ENCODE measurements at regions not wholly inside any gene's neighbourhood (a gene's known extent, or its start where the extent isn't known, plus 50 kb on each side); places are given as distances from the start of the nearest gene placed in this dataset.

DNA sequence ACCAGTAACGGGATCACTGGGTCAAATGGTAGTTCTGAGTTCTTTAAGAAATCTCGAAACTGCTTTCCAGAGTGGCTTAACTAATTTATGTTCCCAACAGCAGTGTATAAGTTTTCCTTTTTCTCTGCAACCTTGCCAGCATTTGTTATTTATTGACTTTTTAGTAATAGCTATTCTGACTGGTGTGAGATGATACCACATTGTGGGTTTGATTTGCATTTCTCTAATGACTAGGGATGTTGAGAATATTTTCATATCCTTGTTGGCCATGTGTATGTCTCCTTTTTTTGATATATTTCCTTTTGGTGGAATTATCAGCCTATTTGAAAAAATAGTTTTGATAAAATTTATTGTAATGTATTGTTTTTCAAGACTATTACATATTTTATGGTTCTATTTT, 701.2 kb upstream of the FBXO33 start:
- TF ChIP-seq CTCF (IDR thresholded peaks at IDR 0.05) = no peak
- TF ChIP-seq ZFX (IDR thresholded peaks at IDR 0.05; ENCODE audit: borderline replicate concordance) = no peak

Data from 22Rv1 (cell line).